A549 (cell line): ENCODE measurements at regions not wholly inside any gene's neighbourhood (a gene's known extent, or its start where the extent isn't known, plus 50 kb on each side); places are given as distances from the start of the nearest gene placed in this dataset.

Experiments used
- CBX8 ChIP-seq: fragments of 200-600 bp; sonication (generic); IDR thresholded peaks from 2 replicates; pipeline ENCODE4 v1.6.1; 2016
- EP300 ChIP-seq, 2 experiments: fragments of >200 bp; sonication (Bioruptor Twin); formaldehyde crosslinking; IDR thresholded peaks; 2 replicates in 1 of 2; 3 replicates in 1 of 2; pipeline ENCODE4 v1.6.1; 2016 to 2017
- MAZ ChIP-seq: fragments of 150-350 bp; IDR thresholded peaks from 2 replicates; pipeline ENCODE4 v1.6.1; 2014; ENCODE audit warnings: antibody characterized with exemption, low read depth, low read length, borderline replicate concordance

DNA sequence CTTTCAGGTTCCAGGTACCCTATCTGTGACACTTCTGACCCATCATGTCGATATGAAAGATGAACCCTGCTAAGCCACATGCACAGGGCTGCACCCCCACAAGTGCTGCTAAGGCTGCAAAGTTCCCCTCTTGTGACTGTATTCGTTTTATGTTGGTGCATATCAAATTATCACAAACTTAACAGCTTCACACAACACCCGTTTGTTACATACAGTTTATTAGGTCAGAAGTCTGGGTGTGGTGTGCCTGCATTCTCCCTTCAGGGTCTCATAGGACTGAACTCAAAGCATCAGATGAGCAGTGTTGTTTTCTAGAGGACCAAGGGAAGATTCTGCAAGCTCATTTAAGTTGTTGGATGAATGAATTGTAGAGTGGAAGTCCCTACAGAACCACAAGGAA lies 199.4 kb downstream of the ANAPC1 start:
- TF ChIP-seq CBX8 (no peak), MAZ (no peak), EP300 (IDR thresholded peaks at IDR 0.05) (no peak)
